NT2/D1 (cell line): ENCODE measurements at regions not wholly inside any gene's neighbourhood (a gene's known extent, or its start where the extent isn't known, plus 50 kb on each side); places are given as distances from the start of the nearest gene placed in this dataset.

ENCODE experiments used
- DNase-seq: peaks from one replicate; pipeline ENCODE4 v3.0.0-alpha.2; 2011; ENCODE audit warnings: low read depth, low spot score
- H3K27me3 ChIP-seq: 2 replicates; pipeline ENCODE4 v1.6.0; 2011; ENCODE audit warnings: mild to moderate bottlenecking; ENCODE audit not compliant: insufficient read length, insufficient read depth
- H3K36me3 ChIP-seq: 2 replicates; pipeline ENCODE4 v1.6.1; 2011; ENCODE audit warnings: mild to moderate bottlenecking, low read length, mixed read lengths; ENCODE audit not compliant: insufficient read depth, insufficient read length
- H3K4me1 ChIP-seq: 2 replicates; pipeline ENCODE4 v1.5.1; 2011; ENCODE audit not compliant: insufficient read depth, insufficient read length
- H3K4me3 ChIP-seq: 2 replicates; pipeline ENCODE4 v1.5.1; 2011; ENCODE audit warnings: low read depth; ENCODE audit not compliant: insufficient read length
- H3K9ac ChIP-seq: 2 replicates; pipeline ENCODE4 v1.6.0; 2011; ENCODE audit warnings: low read depth; ENCODE audit not compliant: insufficient read length
- H3K9me3 ChIP-seq: 2 replicates; pipeline ENCODE4 v1.5.1; 2011; ENCODE audit warnings: mild to moderate bottlenecking, low read length; ENCODE audit not compliant: insufficient read depth
- SUZ12 ChIP-seq: IDR thresholded peaks from 2 replicates; pipeline ENCODE4 v1.6.1; 2011; ENCODE audit not compliant: insufficient read length, insufficient read depth; ENCODE audit errors: extremely low read depth
- YY1 ChIP-seq: IDR thresholded peaks from 2 replicates; pipeline ENCODE4 v1.6.1; 2011; ENCODE audit not compliant: insufficient read length, insufficient read depth
- ZNF274 ChIP-seq: IDR thresholded peaks from 2 replicates; pipeline ENCODE4 v1.6.1; 2011; ENCODE audit warnings: mild to moderate bottlenecking, low read depth, low read length

- Histone ChIP-seq H3K4me3 (no peak overlapping the region), H3K4me1 (no peaks in the 10 kb centered on the region), H3K36me3 (no peaks in the 10 kb centered on the region), H3K9ac (no peak overlapping the region), H3K27me3 (no peaks in the 10 kb centered on the region), H3K9me3 (no peaks in the 10 kb centered on the region)
- no peak for DNase-seq
- TF ChIP-seq SUZ12, result no peak
- TF ChIP-seq YY1, result no peak
- no peak for TF ChIP-seq ZNF274
Observed at GRCh38 chr16:61374071-61374470, 662.2 kb downstream of the CDH8 start.

GRCh38 chr16:61371881-61372280 lies 664.4 kb downstream of the CDH8 start:
- Histone ChIP-seq H3K4me3 (no peak overlapping the region), H3K36me3 (no peaks in the 10 kb centered on the region), H3K9me3 (no peaks in the 10 kb centered on the region), H3K27me3 (no peaks in the 10 kb centered on the region), H3K4me1 (no peaks in the 10 kb centered on the region), H3K9ac (no peak overlapping the region)
- no peak for DNase-seq
- TF ChIP-seq SUZ12, result no peak
- TF ChIP-seq ZNF274, result no peak
- TF ChIP-seq YY1, result no peak

GRCh38 chr16:61371388-61371787 lies 664.9 kb downstream of the CDH8 start:
- DNase-seq, result no peak
- Histone ChIP-seq H3K9me3 (no peaks in the 10 kb centered on the region), H3K4me3 (no peak overlapping the region), H3K36me3 (no peaks in the 10 kb centered on the region), H3K4me1 (no peaks in the 10 kb centered on the region), H3K27me3 (no peaks in the 10 kb centered on the region), H3K9ac (no peak overlapping the region)
- TF ChIP-seq ZNF274 (no peak), SUZ12 (no peak), YY1 (no peak)

GRCh38 chr16:61370564-61370963 lies 665.7 kb downstream of the CDH8 start:
- no peak overlapping the region for H3K9ac ChIP-seq
- H3K36me3 ChIP-seq, result no peaks in the 10 kb centered on the region
- no peak for DNase-seq
- TF ChIP-seq YY1, result no peak
- TF ChIP-seq SUZ12, result no peak
- no peak for TF ChIP-seq ZNF274
- no peaks in the 10 kb centered on the region for H3K27me3 ChIP-seq
- no peaks in the 10 kb centered on the region for H3K9me3 ChIP-seq
- H3K4me1 ChIP-seq, result no peaks in the 10 kb centered on the region
- no peak overlapping the region for H3K4me3 ChIP-seq

- H3K9ac ChIP-seq, result no peak overlapping the region
- no peak for DNase-seq
- no peaks in the 10 kb centered on the region for H3K9me3 ChIP-seq
- H3K4me3 ChIP-seq, result no peak overlapping the region
- H3K27me3 ChIP-seq, result no peaks in the 10 kb centered on the region
- H3K4me1 ChIP-seq, result no peaks in the 10 kb centered on the region
- TF ChIP-seq ZNF274, result no peak
- TF ChIP-seq YY1, result no peak
- TF ChIP-seq SUZ12, result no peak
- no peaks in the 10 kb centered on the region for H3K36me3 ChIP-seq
Observed at GRCh38 chr16:61366006-61366405, 670.2 kb downstream of the CDH8 start.

- Histone ChIP-seq H3K36me3 (no peaks in the 10 kb centered on the region), H3K4me1 (no peaks in the 10 kb centered on the region), H3K27me3 (no peaks in the 10 kb centered on the region), H3K9ac (no peak overlapping the region), H3K4me3 (no peak overlapping the region), H3K9me3 (no peaks in the 10 kb centered on the region)
- no peak for DNase-seq
- TF ChIP-seq ZNF274, result no peak
- no peak for TF ChIP-seq YY1
- TF ChIP-seq SUZ12, result no peak
Observed at GRCh38 chr16:61364990-61365389, 671.2 kb downstream of the CDH8 start.

- H3K9me3 ChIP-seq, result no peaks in the 10 kb centered on the region
- H3K9ac ChIP-seq, result no peak overlapping the region
- H3K36me3 ChIP-seq, result no peaks in the 10 kb centered on the region
- no peaks in the 10 kb centered on the region for H3K27me3 ChIP-seq
- H3K4me3 ChIP-seq, result no peak overlapping the region
- no peaks in the 10 kb centered on the region for H3K4me1 ChIP-seq
- no peak for DNase-seq
- TF ChIP-seq ZNF274 (no peak), YY1 (no peak), SUZ12 (no peak)
Observed at GRCh38 chr16:61362585-61362984, 673.7 kb downstream of the CDH8 start.

GRCh38 chr16:61344791-61345190 lies 691.4 kb downstream of the CDH8 start:
- Histone ChIP-seq H3K4me3 (no peak overlapping the region), H3K9me3 (no peaks in the 10 kb centered on the region), H3K4me1 (no peaks in the 10 kb centered on the region), H3K9ac (no peak overlapping the region), H3K27me3 (no peaks in the 10 kb centered on the region), H3K36me3 (no peaks in the 10 kb centered on the region)
- no peak for DNase-seq
- no peak for TF ChIP-seq ZNF274
- TF ChIP-seq SUZ12, result no peak
- no peak for TF ChIP-seq YY1
